GM12878 (cell line): ENCODE measurements at regions not wholly inside any gene's neighbourhood (a gene's known extent, or its start where the extent isn't known, plus 50 kb on each side); places are given as distances from the start of the nearest gene placed in this dataset.

ENCODE experiments used
- ATAC-seq: fragments of 200-7000 bp; cut with Tn5 transposase; 3 replicates; pipeline ENCODE4 v1.9.1; 2020; ENCODE audit warnings: mild to moderate bottlenecking, moderate library complexity
- BruUV-seq: library from RNA; stranded (reverse); fragments of 400-500 nt; replicated peaks from 2 replicates; lab custom pipeline; 2021; lab: Mats Ljungman, UMichigan
- CTCF ChIA-PET: fragments of 300-600 bp; sonication (Branson Sonifier 250); formaldehyde crosslinking; extraction: SDS; loops from one replicate; lab custom pipeline; 2021; ENCODE audit warnings: inconsistent platforms; lab: Yijun Ruan, JAX
- POLR2A ChIA-PET: fragments of 350-600 bp; formaldehyde crosslinking; extraction: SDS; loops from one replicate; lab custom pipeline; 2021; ENCODE audit warnings: inconsistent platforms; lab: Charles Lee
- RAD21 ChIA-PET: fragments of 300-600 bp; sonication (Branson Sonifier 250); formaldehyde crosslinking; loops from one replicate; lab custom pipeline; 2023; ENCODE audit warnings: antibody characterized with exemption; ENCODE audit not compliant: unreplicated experiment; lab: Charles Lee
- SMC1A ChIA-PET: fragments of 300-600 bp; sonication (Branson Sonifier 250); formaldehyde crosslinking; loops from one replicate; lab custom pipeline; 2023; ENCODE audit not compliant: unreplicated experiment, uncharacterized antibody; lab: Charles Lee
- DNase-seq: peaks from one replicate; pipeline ENCODE4 v3.0.0-alpha.2; 2011; ENCODE audit warnings: low read depth, low spot score
- FAIRE-seq: peaks from 3 replicates; lab custom pipeline; 2011; peaks lifted over from hg19 to GRCh38; lab: Jason Lieb, UNC
- H2AFZ ChIP-seq: 2 replicates; pipeline ENCODE4 v1.6.0; 2011; ENCODE audit warnings: low read depth, low read length, control low read depth; ENCODE audit not compliant: control insufficient read depth
- H3K27ac ChIP-seq: 2 replicates; pipeline ENCODE4 v1.5.1; 2011; ENCODE audit warnings: control low read depth; ENCODE audit not compliant: control insufficient read depth, insufficient read depth
- H3K27me3 ChIP-seq, 2 experiments: replicated peaks in 1 of 2; 2 replicates each; pipeline versions ENCODE4 v1.6.0 to v1.6.1; 2011; ENCODE audit warnings: low read length in 1 of 2; ENCODE audit not compliant: control insufficient read depth in 2 of 2, insufficient read depth in 2 of 2
- H3K36me3 ChIP-seq, 2 experiments: 2 replicates each; pipeline ENCODE4 v1.5.1; 2011; ENCODE audit warnings: low read length in 1 of 2; ENCODE audit not compliant: control insufficient read depth in 2 of 2, insufficient read depth in 2 of 2
- H3K4me1 ChIP-seq: 2 replicates; pipeline ENCODE4 v1.6.1; 2011; ENCODE audit warnings: mild to moderate bottlenecking, low read length, moderate library complexity, mixed read lengths; ENCODE audit not compliant: control insufficient read depth, insufficient read depth
- H3K4me2 ChIP-seq: 2 replicates; pipeline ENCODE4 v1.6.0; 2011; ENCODE audit warnings: control low read depth; ENCODE audit not compliant: control insufficient read depth, insufficient read depth
- H3K4me3 ChIP-seq: fragments of 200-600 bp; sonication (generic); 2 replicates; pipeline ENCODE4 v1.5.1; 2016
- H3K79me2 ChIP-seq: 2 replicates; pipeline ENCODE4 v1.6.0; 2011; ENCODE audit warnings: low read length; ENCODE audit not compliant: control insufficient read depth, insufficient read depth
- H3K9ac ChIP-seq: 2 replicates; pipeline ENCODE4 v1.8.0; 2011; ENCODE audit warnings: low read length, control low read depth, mixed read lengths; ENCODE audit not compliant: control insufficient read depth, insufficient read depth
- H3K9me3 ChIP-seq: replicated peaks from 3 replicates; pipeline ENCODE4 v1.5.1; 2011; ENCODE audit warnings: mild to moderate bottlenecking, low read length; ENCODE audit not compliant: control insufficient read depth, insufficient read depth
- H4K20me1 ChIP-seq: 2 replicates; pipeline ENCODE4 v1.6.0; 2011; ENCODE audit not compliant: control insufficient read depth, insufficient read depth
- CBX3 ChIP-seq: fragments of 200-600 bp; sonication (generic); IDR thresholded peaks from 2 replicates; pipeline ENCODE4 v1.6.1; 2016; ENCODE audit warnings: low read depth, borderline replicate concordance
- CEBPZ ChIP-seq: fragments of 150-350 bp; IDR thresholded peaks from 2 replicates; pipeline ENCODE4 v1.6.1; 2016; ENCODE audit warnings: low read depth, low read length
- CTCF ChIP-seq, 3 experiments: IDR thresholded peaks in 2 of 3; conservative IDR thresholded peaks in 1 of 3; 2 replicates each; pipeline ENCODE4 v1.5.1; 2011; ENCODE audit warnings: low read depth in 3 of 3, low read length in 3 of 3, mild to moderate bottlenecking in 3 of 3, control low read depth in 2 of 3, moderate library complexity in 2 of 3, inconsistent platforms in 1 of 3, mixed read lengths in 1 of 3; ENCODE audit not compliant: control insufficient read depth in 2 of 3, insufficient read depth in 1 of 3; ENCODE audit errors: extremely low read depth in 1 of 3
- E2F4 ChIP-seq: IDR thresholded peaks from 2 replicates; pipeline ENCODE4 v1.6.1; 2012; ENCODE audit warnings: low read depth, low read length, improper control_type of control experiment
- EED ChIP-seq: sonication (generic); IDR thresholded peaks from 2 replicates; pipeline ENCODE4 v1.6.1; 2016; ENCODE audit warnings: antibody characterized with exemption, low read depth
- ELK1 ChIP-seq: IDR thresholded peaks from 2 replicates; pipeline ENCODE4 v1.6.1; 2012; ENCODE audit warnings: low read depth, low read length, improper control_type of control experiment
- FOXM1 ChIP-seq: IDR thresholded peaks from 2 replicates; pipeline ENCODE4 v1.6.1; 2012; ENCODE audit warnings: low read depth, mild to moderate bottlenecking, inconsistent platforms, low read length, moderate library complexity
- GABPA ChIP-seq: IDR thresholded peaks from 2 replicates; pipeline ENCODE4 v1.6.1; 2014; ENCODE audit warnings: antibody characterized with exemption, low read depth, mild to moderate bottlenecking, inconsistent platforms
- KLF5 ChIP-seq: fragments of 450-650 bp; IDR thresholded peaks from 2 replicates; pipeline ENCODE4 v1.6.1; 2014; ENCODE audit warnings: mild to moderate bottlenecking; ENCODE audit not compliant: partially characterized antibody
- NKRF ChIP-seq: fragments of 450-650 bp; conservative IDR thresholded peaks from 2 replicates; pipeline ENCODE4 v1.6.1; 2017; ENCODE audit warnings: mild to moderate bottlenecking, moderate library complexity
- WGBS: methylation state at CpG from one replicate; pipeline ENCODE4 v1.1.6; 2016; ENCODE audit warnings: low lambda C conversion rate; ENCODE audit not compliant: insufficient replicate concordance, insufficient coverage; ENCODE audit errors: missing lambda C conversion rate; 5-methylcytosine and 5-hydroxymethylcytosine counted together
- in situ Hi-C: fragments of 300-500 bp; cut with MboI; formaldehyde crosslinking; loops from 9 replicates; pipeline ENCODE4 v1.14.3; 2018; ENCODE audit warnings: mixed read lengths
- intact Hi-C: fragments of 100-400 bp; cut with micrococcal nuclease; formaldehyde crosslinking; loops from one replicate; pipeline ENCODE4 v1.14.2; 2022; ENCODE audit not compliant: unreplicated experiment

GRCh38 chr2:16570516-16570915, 95.1 kb downstream of the CYRIA start:
- Histone ChIP-seq H3K4me2 (no peak overlapping the region), H3K36me3 (no peaks in the 10 kb centered on the region), H3K27me3 (no peaks in the 10 kb centered on the region), H2AFZ (no peak overlapping the region), H3K27ac (no peak overlapping the region), H3K9ac (no peak overlapping the region), H3K4me3 (no peak overlapping the region), H3K79me2 (no peaks in the 10 kb centered on the region), H4K20me1 (no peaks in the 10 kb centered on the region), H3K9me3 (no peaks in the 10 kb centered on the region; the same call in 2 of the 3 replicates), H3K4me1 (no peaks in the 10 kb centered on the region)
- no TSS peak for BruUV-seq
- 0% methylated on average over 3 of the region's 3 CpGs for WGBS
- SMC1A ChIA-PET = interaction anchor here (0.7 to 1.6 kb wide), 7 partner anchors 9 to 186 kb away, joined by 3 to 6 read pairs (median 3); no protein-coding TSS in a partner anchor
- in situ Hi-C loops (no loop called here), intact Hi-C loops (no loop called here)
- DNase-seq (no peak), FAIRE-seq (no peak), ATAC-seq (no peak)
- RAD21 ChIA-PET = no interaction called here
- POLR2A ChIA-PET = no interaction called here
- TF ChIP-seq NKRF (no peak), EED (no peak), E2F4 (no peak), CEBPZ (no peak), KLF5 (no peak), ELK1 (no peak), CTCF (IDR thresholded peaks at IDR 0.05 in 2 of 3, conservative IDR thresholded peaks at IDR 0.05 in 1 of 3; ENCODE audit: control insufficient read depth in 2 of 3, extremely low read depth in 1 of 3, insufficient read depth in 1 of 3, low read depth in 3 of 3, low read length in 3 of 3) (no peak), FOXM1 (no peak), GABPA (no peak), CBX3 (no peak)
- CTCF ChIA-PET = interaction anchor here (1.0 to 1.6 kb wide), 6 partner anchors 9 to 172 kb away, joined by 3 to 11 read pairs (median 4); no protein-coding TSS in a partner anchor
